SU-DHL-6 (cell line): ENCODE measurements at regions not wholly inside any gene's neighbourhood (a gene's known extent, or its start where the extent isn't known, plus 50 kb on each side); places are given as distances from the start of the nearest gene placed in this dataset.

Experiments used
- H2AFZ ChIP-seq: fragments of 200-600 bp; sonication (generic); 2 replicates; pipeline ENCODE4 v1.6.1; 2014; ENCODE audit warnings: low read depth, mild to moderate bottlenecking, moderate library complexity, mixed read lengths, antibody characterized with exemption, low read length; ENCODE audit not compliant: severe bottlenecking
- H3F3A ChIP-seq: fragments of 200-600 bp; shearing (Covaris generic); 2 replicates; pipeline ENCODE4 v1.6.0; 2016; ENCODE audit warnings: antibody characterized with exemption, mild to moderate bottlenecking; ENCODE audit not compliant: insufficient read depth
- H3K27ac ChIP-seq: fragments of 200-600 bp; sonication (generic); 2 replicates; pipeline ENCODE4 v1.5.1; 2016; ENCODE audit warnings: low read depth, mild to moderate bottlenecking, low read length, moderate library complexity, mixed read lengths
- H3K27me3 ChIP-seq: fragments of 200-600 bp; sonication (generic), shearing (Covaris generic); 2 replicates; pipeline ENCODE4 v1.6.0; 2014; ENCODE audit warnings: mild to moderate bottlenecking, low read length
- H3K36me3 ChIP-seq: fragments of 200-600 bp; sonication (generic); 2 replicates; pipeline ENCODE4 v1.6.1; 2014; ENCODE audit warnings: mild to moderate bottlenecking, low read length, mixed read lengths
- H3K4me2 ChIP-seq: fragments of 300-600, 200-600 bp; shearing (Covaris generic), sonication (generic); 2 replicates; pipeline ENCODE4 v1.6.0; 2014; ENCODE audit warnings: low read length, low read depth, mild to moderate bottlenecking; ENCODE audit not compliant: poor library complexity, severe bottlenecking
- H3K4me3 ChIP-seq: fragments of 200-600 bp; sonication (generic); 2 replicates; pipeline ENCODE4 v1.5.1; 2014; ENCODE audit warnings: antibody characterized with exemption, low read length, mild to moderate bottlenecking, mixed read lengths; ENCODE audit not compliant: insufficient read depth, poor library complexity, severe bottlenecking
- H3K79me2 ChIP-seq: fragments of 200-600 bp; sonication (generic); 2 replicates; pipeline ENCODE4 v1.6.1; 2014; ENCODE audit warnings: mild to moderate bottlenecking, low read length, moderate library complexity; ENCODE audit not compliant: insufficient read depth
- H3K9ac ChIP-seq: fragments of 200-600 bp; sonication (generic); 2 replicates; pipeline ENCODE4 v1.7.0; 2014; ENCODE audit warnings: mild to moderate bottlenecking, low read length
- H3K9me2 ChIP-seq: fragments of 200-600 bp; sonication (generic); replicated peaks from 2 replicates; pipeline ENCODE4 v1.6.1; 2014; ENCODE audit warnings: low read length; ENCODE audit not compliant: insufficient read depth
- H3K9me3 ChIP-seq: fragments of 200-600 bp; sonication (generic); 2 replicates; pipeline ENCODE4 v1.6.1; 2014; ENCODE audit warnings: low read length, mixed read lengths; ENCODE audit not compliant: insufficient read depth
- H4K20me1 ChIP-seq: fragments of 200-600 bp; sonication (generic); 2 replicates; pipeline ENCODE4 v1.6.1; 2014; ENCODE audit warnings: low read depth, mild to moderate bottlenecking, antibody characterized with exemption, low read length, moderate library complexity, mixed read lengths
- CTCF ChIP-seq: fragments of 200-600 bp; sonication (generic); IDR thresholded peaks from one replicate; pipeline ENCODE4 v1.5.1; 2017; ENCODE audit warnings: antibody characterized with exemption, mild to moderate bottlenecking, low read length, moderate library complexity; ENCODE audit not compliant: insufficient read depth, poor library complexity, severe bottlenecking
- EZH2phosphoT487 ChIP-seq: fragments of 200-600 bp; sonication (generic), shearing (Covaris generic); conservative IDR thresholded peaks from 2 replicates; pipeline ENCODE4 v1.6.1; 2018; ENCODE audit warnings: mild to moderate bottlenecking, antibody characterized with exemption, low read length, moderate library complexity, mixed read lengths

- Histone ChIP-seq H3K27ac (no peak overlapping the region), H2AFZ (no peak overlapping the region)
- no peak for TF ChIP-seq EZH2phosphoT487
- TF ChIP-seq CTCF, result no peak
These were observed 153.7 kb upstream of the VSTM2B start for GRCh38 chr19:29372091-29372415.

GRCh38 chr19:29372461-29372860 lies 153.3 kb upstream of the VSTM2B start:
- no peak overlapping the region for H3K9ac ChIP-seq
- H3K79me2 ChIP-seq, result no peaks in the 10 kb centered on the region
- H3K9me3 ChIP-seq, result no peaks in the 10 kb centered on the region
- no peak overlapping the region for H3K27ac ChIP-seq
- H3K4me3 ChIP-seq, result no peak overlapping the region
- TF ChIP-seq CTCF (no peak), EZH2phosphoT487 (no peak)
- H3K36me3 ChIP-seq, result no peaks in the 10 kb centered on the region
- H4K20me1 ChIP-seq, result no peaks in the 10 kb centered on the region
- no peaks in the 10 kb centered on the region for H3K9me2 ChIP-seq
- H2AFZ ChIP-seq, result no peak overlapping the region
- no peak overlapping the region for H3K4me2 ChIP-seq
- no peaks in the 10 kb centered on the region for H3F3A ChIP-seq
- no peaks in the 10 kb centered on the region for H3K27me3 ChIP-seq

More at GRCh38 chr19:29372091-29372415, 153.7 kb upstream of the VSTM2B start:
- H3K9me2 ChIP-seq, result no peaks in the 10 kb centered on the region
- no peaks in the 10 kb centered on the region for H4K20me1 ChIP-seq
- no peaks in the 10 kb centered on the region for H3F3A ChIP-seq
- no peaks in the 10 kb centered on the region for H3K79me2 ChIP-seq
- no peaks in the 10 kb centered on the region for H3K9me3 ChIP-seq
- no peaks in the 10 kb centered on the region for H3K27me3 ChIP-seq
- H3K4me2 ChIP-seq, result no peak overlapping the region
- no peaks in the 10 kb centered on the region for H3K36me3 ChIP-seq
- no peak overlapping the region for H3K4me3 ChIP-seq
- H3K9ac ChIP-seq, result no peak overlapping the region

- Histone ChIP-seq H3K79me2 (no peaks in the 10 kb centered on the region), H3K9ac (no peak overlapping the region), H3K27ac (no peak overlapping the region), H3K9me2 (no peaks in the 10 kb centered on the region), H3K4me3 (no peak overlapping the region), H3K4me2 (no peak overlapping the region), H2AFZ (no peak overlapping the region), H3K9me3 (no peaks in the 10 kb centered on the region), H4K20me1 (no peaks in the 10 kb centered on the region), H3K36me3 (no peaks in the 10 kb centered on the region), H3K27me3 (no peaks in the 10 kb centered on the region), H3F3A (no peaks in the 10 kb centered on the region)
- TF ChIP-seq EZH2phosphoT487 (no peak), CTCF (no peak)
These were observed 152.6 kb upstream of the VSTM2B start for GRCh38 chr19:29372921-29373797.
